Mesothelial cell of epicardium (in vitro differentiated cells): ENCODE measurements at regions not wholly inside any gene's neighbourhood (a gene's known extent, or its start where the extent isn't known, plus 50 kb on each side); places are given as distances from the start of the nearest gene placed in this dataset.
"Not testable (repeated sequence)": the region's sequence is repeated elsewhere in the genome, so short reads cannot be mapped to it uniquely, and the experiment has no call there.

Source experiments
- DNase-seq, 2 experiments: peaks; one replicate each; pipeline ENCODE4 v3.0.0; 2021; ENCODE audit warnings: low spot score in 2 of 2; ENCODE audit not compliant: unreplicated experiment in 2 of 2
- H3K27ac Mint-ChIP-seq: 2 replicates; pipeline ENCODE4 v1.8.0; 2021; ENCODE audit warnings: mixed read lengths
- H3K27me3 Mint-ChIP-seq: 2 replicates; pipeline ENCODE4 v1.8.0; 2021; ENCODE audit warnings: low read depth, mixed read lengths
- H3K36me3 Mint-ChIP-seq: 2 replicates; pipeline ENCODE4 v1.8.0; 2021; ENCODE audit warnings: mixed read lengths
- H3K4me1 Mint-ChIP-seq: 2 replicates; pipeline ENCODE4 v1.8.0; 2021; ENCODE audit warnings: mixed read lengths
- H3K4me3 Mint-ChIP-seq: 2 replicates; pipeline ENCODE4 v1.8.0; 2021; ENCODE audit warnings: mild to moderate bottlenecking, moderate library complexity, mixed read lengths
- H3K9me3 Mint-ChIP-seq: 2 replicates; pipeline ENCODE4 v1.8.0; 2021; ENCODE audit warnings: mixed read lengths
- TF ChIP-seq, protein P1 (sequence below): fragments of 200-600 bp; sonication (generic); IDR thresholded peaks from one replicate; pipeline ENCODE4 v1.5.0; 2021; ENCODE audit warnings: antibody characterized with exemption; ENCODE audit not compliant: unreplicated experiment

DNA sequence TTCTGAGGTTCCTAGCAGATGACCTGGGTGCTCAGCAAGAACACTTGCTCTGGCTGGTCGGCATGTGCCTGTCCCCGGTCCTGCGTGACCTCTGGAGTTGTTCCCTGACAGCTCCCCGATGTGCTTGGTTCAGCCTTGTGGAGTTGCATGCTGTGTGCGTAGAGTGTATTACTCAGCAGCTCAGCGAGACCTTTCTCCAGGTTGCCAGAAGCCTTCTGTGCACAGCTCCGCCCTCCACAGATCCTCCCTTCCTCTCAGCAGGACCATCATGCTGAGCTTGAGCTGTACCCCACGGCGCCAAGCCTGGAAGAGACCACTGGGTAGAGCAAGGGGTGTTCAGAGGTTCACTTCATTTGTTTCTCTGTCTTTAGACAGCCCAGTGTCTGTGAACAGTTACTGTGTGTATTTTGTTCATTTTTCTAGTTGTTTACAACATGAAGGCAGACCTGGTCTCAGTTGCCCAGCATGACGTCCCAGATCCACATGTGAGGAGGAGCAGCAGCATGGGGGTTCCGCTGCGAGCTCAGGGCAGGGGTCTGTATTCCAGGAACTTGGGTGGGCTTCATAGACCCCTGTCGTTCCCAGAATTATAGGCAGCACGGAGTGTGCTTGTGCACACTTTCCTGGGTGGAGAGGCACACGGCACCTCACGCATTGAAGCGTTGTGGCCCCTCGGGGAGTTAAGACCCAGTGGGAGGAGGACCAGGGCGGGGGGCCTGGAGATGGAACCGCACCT is 148.6 kb downstream of the IGLL1 start:
- Mint-ChIP-seq H3K36me3 (peaks cover 18% of the 10 kb centered on the region), H3K27ac (peak overlapping the region; percentile 19), H3K27me3 (no peaks in the 10 kb centered on the region), H3K4me3 (no peak overlapping the region), H3K4me1 (peaks cover 27% of the 10 kb centered on the region), H3K9me3 (peaks cover 16% of the 10 kb centered on the region)
- DNase-seq, result no peak
- TF ChIP-seq, protein P1, sequence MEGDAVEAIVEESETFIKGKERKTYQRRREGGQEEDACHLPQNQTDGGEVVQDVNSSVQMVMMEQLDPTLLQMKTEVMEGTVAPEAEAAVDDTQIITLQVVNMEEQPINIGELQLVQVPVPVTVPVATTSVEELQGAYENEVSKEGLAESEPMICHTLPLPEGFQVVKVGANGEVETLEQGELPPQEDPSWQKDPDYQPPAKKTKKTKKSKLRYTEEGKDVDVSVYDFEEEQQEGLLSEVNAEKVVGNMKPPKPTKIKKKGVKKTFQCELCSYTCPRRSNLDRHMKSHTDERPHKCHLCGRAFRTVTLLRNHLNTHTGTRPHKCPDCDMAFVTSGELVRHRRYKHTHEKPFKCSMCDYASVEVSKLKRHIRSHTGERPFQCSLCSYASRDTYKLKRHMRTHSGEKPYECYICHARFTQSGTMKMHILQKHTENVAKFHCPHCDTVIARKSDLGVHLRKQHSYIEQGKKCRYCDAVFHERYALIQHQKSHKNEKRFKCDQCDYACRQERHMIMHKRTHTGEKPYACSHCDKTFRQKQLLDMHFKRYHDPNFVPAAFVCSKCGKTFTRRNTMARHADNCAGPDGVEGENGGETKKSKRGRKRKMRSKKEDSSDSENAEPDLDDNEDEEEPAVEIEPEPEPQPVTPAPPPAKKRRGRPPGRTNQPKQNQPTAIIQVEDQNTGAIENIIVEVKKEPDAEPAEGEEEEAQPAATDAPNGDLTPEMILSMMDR, result no peak

DNA sequence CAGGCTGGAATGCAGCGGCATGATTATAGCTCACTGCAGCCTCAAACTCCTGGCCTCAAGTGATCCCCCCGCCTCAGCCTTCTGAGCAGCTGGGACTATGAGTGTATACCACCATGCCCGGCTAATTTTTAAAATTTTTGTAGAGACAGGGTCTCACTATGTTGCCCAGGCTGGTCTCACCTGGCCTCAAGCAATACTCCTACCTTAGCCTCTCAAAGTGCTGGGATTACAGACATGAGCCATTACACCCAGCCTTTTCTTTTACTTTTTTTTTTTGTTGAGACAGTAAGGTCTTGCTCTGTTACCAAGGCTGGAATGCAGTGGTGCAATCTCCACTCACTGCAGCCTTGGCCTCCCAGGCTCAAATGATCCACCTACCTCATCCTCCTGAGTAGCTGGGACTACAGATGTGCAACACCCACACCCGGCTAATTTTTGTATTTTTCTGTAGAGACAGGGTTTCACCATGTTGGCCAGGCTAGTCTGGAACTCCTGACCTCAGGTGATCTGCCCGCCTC is 155.5 kb downstream of the IGLL1 start:
- not testable (repeated sequence) for H3K9me3 Mint-ChIP-seq, H3K36me3 Mint-ChIP-seq, H3K27me3 Mint-ChIP-seq, H3K4me3 Mint-ChIP-seq, DNase-seq
- Mint-ChIP-seq H3K27ac (peak overlapping the region; percentile 57), H3K4me1 (peaks cover 13% of the 10 kb centered on the region)

DNA sequence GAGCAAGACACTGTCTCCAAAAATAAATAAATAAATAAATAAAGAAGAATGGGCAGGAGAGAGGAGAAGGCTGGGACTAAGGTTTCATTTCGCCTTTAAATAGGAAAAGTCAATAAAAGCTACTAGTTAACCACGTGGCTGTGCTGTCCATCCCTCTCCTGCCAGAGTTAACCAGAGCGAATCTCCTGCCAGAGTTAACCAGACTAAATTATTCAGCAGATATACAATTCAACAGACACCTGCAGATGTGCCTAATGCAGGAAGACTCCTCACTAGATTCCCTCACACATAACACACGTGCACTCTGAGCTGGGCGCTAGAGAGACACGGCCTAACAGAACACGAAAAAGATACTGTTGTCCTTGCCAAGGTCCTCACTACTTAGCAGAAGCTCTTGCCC is 156.1 kb downstream of the IGLL1 start:
- H3K4me1 Mint-ChIP-seq, result peaks cover 18% of the 10 kb centered on the region
- DNase-seq, result no peak
- no peak overlapping the region for H3K4me3 Mint-ChIP-seq
- H3K9me3 Mint-ChIP-seq, result peaks cover 5% of the 10 kb centered on the region
- H3K36me3 Mint-ChIP-seq, result peaks cover 4% of the 10 kb centered on the region
- H3K27me3 Mint-ChIP-seq, result no peaks in the 10 kb centered on the region
- TF ChIP-seq, protein P1, result no peak
- peak overlapping the region; percentile 57 for H3K27ac Mint-ChIP-seq

DNA sequence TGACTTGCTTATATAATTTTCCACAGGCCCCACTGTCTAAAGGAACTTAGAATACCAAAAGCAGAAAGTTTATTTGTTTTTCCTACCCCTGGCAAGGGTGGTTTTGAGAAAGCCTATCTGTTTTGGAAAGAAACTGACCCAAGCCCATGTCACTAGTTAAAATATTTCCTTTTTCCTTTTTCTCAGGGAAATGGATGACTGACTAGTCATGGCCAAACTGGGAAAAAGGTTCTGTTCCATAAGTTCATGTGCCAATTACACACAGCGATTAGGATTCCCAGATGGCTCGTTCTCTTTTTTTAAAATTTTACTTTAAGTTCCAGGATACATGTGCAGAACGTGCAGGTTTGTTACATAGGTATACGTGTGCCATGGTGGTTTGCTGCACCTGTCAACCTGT is 157.8 kb downstream of the IGLL1 start:
- peaks cover 33% of the 10 kb centered on the region for H3K4me1 Mint-ChIP-seq
- H3K4me3 Mint-ChIP-seq, H3K27me3 Mint-ChIP-seq, DNase-seq, H3K9me3 Mint-ChIP-seq, H3K27ac Mint-ChIP-seq, H3K36me3 Mint-ChIP-seq: not testable (repeated sequence)

DNA sequence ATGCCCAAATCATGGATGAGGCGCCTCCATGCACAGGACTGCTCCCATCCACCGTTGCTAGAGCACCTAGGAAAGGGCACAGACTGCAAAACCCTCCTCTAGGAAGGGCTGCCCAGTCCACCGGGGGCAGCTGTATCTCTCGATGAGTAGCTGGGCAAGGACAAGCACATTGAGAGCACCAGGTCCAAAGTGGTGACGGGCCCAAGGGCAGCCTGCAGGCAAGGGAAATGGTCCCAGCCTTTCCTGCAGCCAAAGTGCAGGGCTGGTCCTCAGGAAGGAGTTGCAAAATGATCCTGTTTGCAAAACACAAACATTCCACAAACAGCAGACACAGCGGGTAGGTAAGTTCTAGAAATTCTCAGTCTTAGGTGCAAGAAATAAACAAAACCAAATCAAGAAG is 158.8 kb downstream of the IGLL1 start:
- H3K36me3 Mint-ChIP-seq, H3K27me3 Mint-ChIP-seq, H3K9me3 Mint-ChIP-seq, H3K4me3 Mint-ChIP-seq, H3K27ac Mint-ChIP-seq, DNase-seq: not testable (repeated sequence)
- H3K4me1 Mint-ChIP-seq, result peaks cover 38% of the 10 kb centered on the region

DNA sequence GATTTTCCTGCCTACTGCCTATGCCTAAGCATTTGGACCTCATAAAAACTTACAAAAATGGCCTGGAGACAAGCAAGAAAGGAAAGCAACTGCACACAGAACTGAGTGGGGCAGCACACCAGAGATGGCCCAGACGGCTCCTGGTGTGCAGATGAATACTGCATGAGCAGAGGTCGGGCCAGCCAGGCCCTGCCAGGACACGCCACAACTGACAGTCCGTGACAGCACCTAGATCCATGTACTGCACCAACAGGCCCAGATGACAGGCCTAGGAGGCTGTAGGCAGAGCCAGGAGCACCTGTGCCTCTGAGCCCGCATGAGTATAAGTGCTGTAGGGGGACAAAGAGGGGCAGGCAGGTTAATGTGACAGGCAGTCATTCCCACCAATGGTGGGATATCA is 160.2 kb downstream of the IGLL1 start:
- Mint-ChIP-seq H3K27ac (peak overlapping the region; percentile 7), H3K36me3 (no peaks in the 10 kb centered on the region), H3K4me3 (no peak overlapping the region), H3K9me3 (no peaks in the 10 kb centered on the region), H3K4me1 (peaks cover 47% of the 10 kb centered on the region), H3K27me3 (no peaks in the 10 kb centered on the region)
- no peak for DNase-seq
- TF ChIP-seq, protein P1, result no peak

DNA sequence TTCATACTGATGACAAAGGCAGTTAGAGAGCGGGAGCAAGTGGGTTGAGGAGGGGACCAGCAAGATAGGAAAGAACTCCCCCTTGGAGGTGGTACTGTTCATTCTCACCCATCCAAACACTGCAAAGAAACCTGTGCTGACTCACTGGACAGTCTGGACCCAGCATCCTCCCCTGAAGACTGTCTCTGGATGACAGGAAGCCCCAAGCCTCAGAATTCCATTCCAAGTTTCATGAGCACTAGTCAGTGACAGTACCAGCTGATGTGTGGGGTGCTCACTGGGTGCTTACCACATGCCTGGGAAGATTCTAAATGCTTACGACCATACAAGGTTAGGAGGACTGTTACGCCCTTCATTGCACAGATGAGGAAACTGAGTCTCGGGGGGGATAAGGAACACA is 160.9 kb downstream of the IGLL1 start:
- Mint-ChIP-seq H3K9me3 (no peaks in the 10 kb centered on the region), H3K4me1 (peaks cover 46% of the 10 kb centered on the region), H3K27me3 (no peaks in the 10 kb centered on the region), H3K36me3 (no peaks in the 10 kb centered on the region), H3K4me3 (no peak overlapping the region), H3K27ac (no peak overlapping the region)
- TF ChIP-seq, protein P1, result no peak
- DNase-seq, result no peak
